ENCODE measurements at regions not wholly inside any gene's neighbourhood (a gene's known extent, or its start where the extent isn't known, plus 50 kb on each side); places are given as distances from the start of the nearest gene placed in this dataset.
A peak's percentile ranks its signal among the peaks of the same experiment; 100 is the strongest.

GRCh38 chr11:69997352-69997751 lies 80.8 kb upstream of the ANO1 start:
- no peak for DNase-seq (ENCODE audit: low spot score)

GRCh38 chr11:69999721-70000120 lies 78.4 kb upstream of the ANO1 start:
- no peak for DNase-seq (ENCODE audit: low spot score)

GRCh38 chr11:70000228-70000627 lies 77.9 kb upstream of the ANO1 start:
- DNase-seq (ENCODE audit: low spot score), result no peak

- no peak for DNase-seq (ENCODE audit: low spot score)
Measured at GRCh38 chr11:70001246-70001645, 76.9 kb upstream of the ANO1 start.

GRCh38 chr11:70002433-70002832 lies 75.7 kb upstream of the ANO1 start:
- DNase-seq (ENCODE audit: low spot score), result no peak

- DNase-seq (ENCODE audit: low spot score), result peak; percentile 7
Measured at GRCh38 chr11:70005107-70005818, 72.9 kb upstream of the ANO1 start.

- DNase-seq (ENCODE audit: low spot score), result no peak
Measured at GRCh38 chr11:70007796-70008195, 70.3 kb upstream of the ANO1 start.

- no peak for DNase-seq (ENCODE audit: low spot score)
Measured at GRCh38 chr11:70010774-70011173, 67.3 kb upstream of the ANO1 start.

- no peak for DNase-seq (ENCODE audit: low spot score)
Measured at GRCh38 chr11:70012134-70012733, 65.9 kb upstream of the ANO1 start.

- no peak for DNase-seq (ENCODE audit: low spot score)
Measured at GRCh38 chr11:70014291-70014690, 63.8 kb upstream of the ANO1 start.

GRCh38 chr11:70016666-70017367 lies 61.3 kb upstream of the ANO1 start:
- no peak for DNase-seq (ENCODE audit: low spot score)

- DNase-seq (ENCODE audit: low spot score), result no peak
Measured at GRCh38 chr11:70018816-70019215, 59.3 kb upstream of the ANO1 start.

GRCh38 chr11:70019576-70020011 lies 58.5 kb upstream of the ANO1 start:
- DNase-seq (ENCODE audit: low spot score), result no peak

GRCh38 chr11:70020336-70021214 lies 57.5 kb upstream of the ANO1 start:
- DNase-seq (ENCODE audit: low spot score), result no peak

GRCh38 chr11:70021586-70021985 lies 56.5 kb upstream of the ANO1 start:
- no peak for DNase-seq (ENCODE audit: low spot score)

GRCh38 chr11:70024036-70024772 lies 53.9 kb upstream of the ANO1 start:
- no peak for DNase-seq (ENCODE audit: low spot score)

- DNase-seq (ENCODE audit: low spot score), result no peak
Measured at GRCh38 chr11:70024773-70025045, 53.4 kb upstream of the ANO1 start.

GRCh38 chr11:70025308-70025707 lies 52.8 kb upstream of the ANO1 start:
- DNase-seq (ENCODE audit: low spot score), result no peak

GRCh38 chr11:70026012-70026411 lies 52.1 kb upstream of the ANO1 start:
- DNase-seq (ENCODE audit: low spot score), result no peak

GRCh38 chr11:70026726-70027125 lies 51.4 kb upstream of the ANO1 start:
- DNase-seq (ENCODE audit: low spot score), result no peak

GRCh38 chr11:70027451-70027850 lies 50.7 kb upstream of the ANO1 start:
- DNase-seq (ENCODE audit: low spot score), result no peak

All from putamen (tissue), 1 donor.